ENCODE measurements at regions not wholly inside any gene's neighbourhood (a gene's known extent, or its start where the extent isn't known, plus 50 kb on each side); places are given as distances from the start of the nearest gene placed in this dataset.

DNA sequence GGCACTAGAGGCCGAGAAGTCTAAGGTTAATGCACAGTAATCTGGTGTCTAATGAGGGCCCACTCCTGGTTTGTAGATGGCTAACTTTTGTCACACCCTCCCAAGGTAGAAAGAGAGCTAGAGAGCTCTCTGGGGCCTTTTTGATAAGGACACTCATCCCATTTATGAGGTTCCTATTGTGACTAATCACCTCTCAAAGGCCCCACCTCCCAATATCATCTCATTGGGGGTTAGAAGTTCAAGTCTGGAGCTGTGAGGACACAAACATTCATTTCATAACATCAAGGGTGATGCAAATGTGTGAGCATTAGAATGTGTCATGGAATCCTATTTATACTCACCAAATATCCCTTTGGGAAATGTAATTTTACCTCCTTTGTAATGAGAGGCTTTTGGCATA, 79.2 kb upstream of the SLC10A2 start:
- Histone ChIP-seq H3K36me3 (ENCODE audit: insufficient read depth, low read length) (no peaks in the 10 kb centered on the region), H3K27ac (ENCODE audit: low read length) (no peak overlapping the region), H3K4me2 (ENCODE audit: insufficient read depth, low read length) (no peak overlapping the region), H4K20me1 (ENCODE audit: insufficient read depth, low read length) (no peaks in the 10 kb centered on the region), H3K4me3 (ENCODE audit: low read depth in 1 of 2, low read length in 2 of 2) (no peak overlapping the region), H3K9ac (ENCODE audit: low read depth, low read length) (no peak overlapping the region), H2AFZ (ENCODE audit: low read depth, low read length) (no peak overlapping the region), H3K79me2 (ENCODE audit: insufficient read depth, low read length) (no peaks in the 10 kb centered on the region), H3K27me3 (ENCODE audit: insufficient read depth, low read length, poor library complexity) (no peaks in the 10 kb centered on the region), H3K9me3 (ENCODE audit: insufficient read depth, low read length, severe bottlenecking) (no peaks in the 10 kb centered on the region), H3K4me1 (ENCODE audit: insufficient read depth, low read length) (no peaks in the 10 kb centered on the region)
- no peak for ATAC-seq (ENCODE audit: insufficient read depth, low read depth)
- no peak for DNase-seq
- TF ChIP-seq EZH2 (IDR thresholded peaks at IDR 0.05; ENCODE audit: borderline replicate concordance, low read depth, low read length, severe bottlenecking): no peak
- TF ChIP-seq, protein P1, sequence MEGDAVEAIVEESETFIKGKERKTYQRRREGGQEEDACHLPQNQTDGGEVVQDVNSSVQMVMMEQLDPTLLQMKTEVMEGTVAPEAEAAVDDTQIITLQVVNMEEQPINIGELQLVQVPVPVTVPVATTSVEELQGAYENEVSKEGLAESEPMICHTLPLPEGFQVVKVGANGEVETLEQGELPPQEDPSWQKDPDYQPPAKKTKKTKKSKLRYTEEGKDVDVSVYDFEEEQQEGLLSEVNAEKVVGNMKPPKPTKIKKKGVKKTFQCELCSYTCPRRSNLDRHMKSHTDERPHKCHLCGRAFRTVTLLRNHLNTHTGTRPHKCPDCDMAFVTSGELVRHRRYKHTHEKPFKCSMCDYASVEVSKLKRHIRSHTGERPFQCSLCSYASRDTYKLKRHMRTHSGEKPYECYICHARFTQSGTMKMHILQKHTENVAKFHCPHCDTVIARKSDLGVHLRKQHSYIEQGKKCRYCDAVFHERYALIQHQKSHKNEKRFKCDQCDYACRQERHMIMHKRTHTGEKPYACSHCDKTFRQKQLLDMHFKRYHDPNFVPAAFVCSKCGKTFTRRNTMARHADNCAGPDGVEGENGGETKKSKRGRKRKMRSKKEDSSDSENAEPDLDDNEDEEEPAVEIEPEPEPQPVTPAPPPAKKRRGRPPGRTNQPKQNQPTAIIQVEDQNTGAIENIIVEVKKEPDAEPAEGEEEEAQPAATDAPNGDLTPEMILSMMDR (IDR thresholded peaks at IDR 0.05; ENCODE audit: borderline replicate concordance, extremely low read depth, low read length, poor library complexity, severe bottlenecking): no peak

DNA sequence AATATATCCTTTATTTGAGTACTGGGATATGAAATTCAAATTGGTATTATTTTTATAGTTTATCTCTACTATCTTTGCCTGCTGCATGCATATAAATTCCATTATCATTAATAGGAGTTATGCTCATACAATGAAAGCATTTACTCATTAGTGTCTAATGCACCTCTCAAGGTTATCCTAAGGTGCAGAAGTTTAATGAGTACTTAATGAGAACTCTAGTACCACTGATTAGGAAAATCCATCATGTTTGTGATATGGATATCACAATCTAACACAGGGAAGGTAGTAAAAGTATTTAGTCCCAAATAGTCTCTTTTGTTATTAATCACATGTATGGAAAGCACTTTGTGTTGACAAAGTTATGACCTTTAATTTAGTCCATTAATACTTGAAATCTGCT, 77.2 kb upstream of the SLC10A2 start:
- no peaks in the 10 kb centered on the region for H3K27me3 ChIP-seq (ENCODE audit: insufficient read depth, low read length, poor library complexity)
- H3K4me3 ChIP-seq (ENCODE audit: low read depth in 1 of 2, low read length in 2 of 2): no peak overlapping the region
- no peak for TF ChIP-seq EZH2 (IDR thresholded peaks at IDR 0.05; ENCODE audit: borderline replicate concordance, low read depth, low read length, severe bottlenecking)
- TF ChIP-seq, protein P1 (IDR thresholded peaks at IDR 0.05; ENCODE audit: borderline replicate concordance, extremely low read depth, low read length, poor library complexity, severe bottlenecking): no peak
- no peak overlapping the region for H3K27ac ChIP-seq (ENCODE audit: low read length)
- no peak for DNase-seq
- no peak overlapping the region for H3K9ac ChIP-seq (ENCODE audit: low read depth, low read length)
- no peaks in the 10 kb centered on the region for H3K9me3 ChIP-seq (ENCODE audit: insufficient read depth, low read length, severe bottlenecking)
- ATAC-seq (ENCODE audit: insufficient read depth, low read depth): no peak
- no peaks in the 10 kb centered on the region for H3K4me1 ChIP-seq (ENCODE audit: insufficient read depth, low read length)
- no peaks in the 10 kb centered on the region for H3K79me2 ChIP-seq (ENCODE audit: insufficient read depth, low read length)
- H4K20me1 ChIP-seq (ENCODE audit: insufficient read depth, low read length): no peaks in the 10 kb centered on the region
- no peak overlapping the region for H2AFZ ChIP-seq (ENCODE audit: low read depth, low read length)
- no peak overlapping the region for H3K4me2 ChIP-seq (ENCODE audit: insufficient read depth, low read length)
- H3K36me3 ChIP-seq (ENCODE audit: insufficient read depth, low read length): no peaks in the 10 kb centered on the region

DNA sequence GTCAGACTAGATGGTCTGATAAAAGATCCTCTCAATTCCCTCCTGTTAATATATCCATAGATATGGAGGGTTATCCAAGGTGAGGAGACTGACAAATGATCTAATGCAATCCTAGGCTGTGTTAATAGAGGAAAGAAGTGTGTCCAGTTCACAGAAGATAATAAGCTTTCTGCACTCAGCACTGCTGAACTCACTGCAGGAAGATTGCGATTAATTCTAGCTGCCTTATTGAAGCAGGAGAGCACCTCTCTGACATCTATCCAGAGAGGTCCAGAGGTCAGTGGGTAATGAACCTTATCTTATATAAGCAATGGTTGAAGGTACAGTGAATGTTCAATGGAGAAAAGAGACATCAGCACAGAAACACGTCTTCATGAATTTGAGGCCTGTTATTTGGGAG, 75.9 kb upstream of the SLC10A2 start:
- Histone ChIP-seq H3K4me1 (ENCODE audit: insufficient read depth, low read length) (no peaks in the 10 kb centered on the region), H3K9me3 (ENCODE audit: insufficient read depth, low read length, severe bottlenecking) (no peaks in the 10 kb centered on the region), H3K36me3 (ENCODE audit: insufficient read depth, low read length) (no peaks in the 10 kb centered on the region), H3K4me2 (ENCODE audit: insufficient read depth, low read length) (no peak overlapping the region), H3K9ac (ENCODE audit: low read depth, low read length) (no peak overlapping the region), H2AFZ (ENCODE audit: low read depth, low read length) (no peak overlapping the region), H3K4me3 (ENCODE audit: low read depth in 1 of 2, low read length in 2 of 2) (no peak overlapping the region), H3K79me2 (ENCODE audit: insufficient read depth, low read length) (no peaks in the 10 kb centered on the region), H3K27ac (ENCODE audit: low read length) (no peak overlapping the region), H3K27me3 (ENCODE audit: insufficient read depth, low read length, poor library complexity) (no peaks in the 10 kb centered on the region), H4K20me1 (ENCODE audit: insufficient read depth, low read length) (no peaks in the 10 kb centered on the region)
- DNase-seq (no peak), ATAC-seq (ENCODE audit: insufficient read depth, low read depth) (no peak)
- TF ChIP-seq, protein P1 (IDR thresholded peaks at IDR 0.05; ENCODE audit: borderline replicate concordance, extremely low read depth, low read length, poor library complexity, severe bottlenecking): no peak
- TF ChIP-seq EZH2 (IDR thresholded peaks at IDR 0.05; ENCODE audit: borderline replicate concordance, low read depth, low read length, severe bottlenecking): no peak
